ENCODE measurements at regions not wholly inside any gene's neighbourhood (a gene's known extent, or its start where the extent isn't known, plus 50 kb on each side); places are given as distances from the start of the nearest gene placed in this dataset.

DNA sequence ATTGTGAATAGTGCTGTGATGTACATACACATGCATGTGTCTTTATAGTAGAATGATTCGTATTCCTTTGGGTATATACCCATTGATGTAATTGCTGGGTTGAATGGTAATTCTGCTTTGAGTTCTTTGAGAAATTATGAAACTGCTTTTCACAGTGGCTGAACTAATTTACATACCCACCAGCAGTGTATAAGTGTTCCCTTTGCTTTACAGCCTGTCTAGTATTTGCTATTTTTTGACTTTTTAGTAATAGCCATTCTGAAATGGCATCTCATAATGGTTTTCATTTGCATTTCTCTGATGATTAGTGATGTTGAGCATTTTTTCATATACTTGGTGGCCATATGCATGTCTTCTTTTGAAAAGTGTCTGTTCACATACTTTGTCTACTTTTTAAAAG is 54.5 kb upstream of the FAM78B start:
- DNase-seq, result no peak

DNA sequence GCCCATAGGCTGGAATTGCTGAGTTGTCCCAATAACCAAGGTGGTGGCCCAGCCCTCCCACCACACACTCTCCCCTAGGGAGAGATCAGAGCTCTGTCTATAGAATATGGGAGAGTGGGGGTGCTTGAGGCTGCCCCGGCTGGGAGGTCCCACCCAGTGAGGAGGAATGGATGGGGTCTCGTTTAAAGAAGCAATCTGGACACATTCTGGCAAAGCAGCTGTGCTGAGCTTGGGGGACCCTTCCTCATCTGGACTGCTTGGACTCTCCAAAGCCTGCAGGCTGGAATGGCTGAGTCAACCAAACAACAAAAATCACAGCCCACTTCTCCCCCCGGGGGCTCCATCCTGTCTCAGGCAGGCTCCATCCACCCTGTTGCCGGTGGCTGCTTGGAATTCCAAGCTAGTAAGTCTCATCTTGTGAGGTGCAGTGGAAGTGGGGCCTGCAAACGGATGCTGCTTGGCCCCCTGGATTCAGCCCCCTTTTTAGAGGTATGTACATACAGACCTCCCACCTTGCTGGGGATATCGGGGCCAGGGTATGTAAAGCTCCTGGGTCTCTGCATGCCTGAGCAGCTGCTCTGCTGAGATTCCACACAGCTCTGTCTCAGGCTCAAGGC is 67.1 kb upstream of the FAM78B start:
- no peak for DNase-seq

DNA sequence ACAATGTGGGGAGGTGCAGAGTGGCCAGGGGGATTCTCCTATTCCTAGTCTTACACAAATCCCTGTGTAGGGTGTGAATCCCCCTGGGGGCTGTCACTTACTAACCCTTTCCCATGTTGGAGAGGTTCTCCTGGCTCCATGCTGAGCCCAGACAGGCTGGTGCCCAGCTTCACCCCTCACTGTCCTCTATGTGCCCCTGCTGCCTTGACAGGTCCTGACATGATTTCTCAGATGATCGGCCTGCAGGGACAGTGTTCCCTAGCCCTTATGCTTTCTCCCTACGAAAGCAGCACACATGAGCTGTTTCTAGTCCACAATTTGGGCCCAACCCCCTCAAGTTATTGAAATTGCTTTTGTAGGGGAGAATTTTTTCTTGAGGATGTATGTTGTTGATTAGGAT is 68.9 kb upstream of the FAM78B start:
- DNase-seq, result no peak

DNA sequence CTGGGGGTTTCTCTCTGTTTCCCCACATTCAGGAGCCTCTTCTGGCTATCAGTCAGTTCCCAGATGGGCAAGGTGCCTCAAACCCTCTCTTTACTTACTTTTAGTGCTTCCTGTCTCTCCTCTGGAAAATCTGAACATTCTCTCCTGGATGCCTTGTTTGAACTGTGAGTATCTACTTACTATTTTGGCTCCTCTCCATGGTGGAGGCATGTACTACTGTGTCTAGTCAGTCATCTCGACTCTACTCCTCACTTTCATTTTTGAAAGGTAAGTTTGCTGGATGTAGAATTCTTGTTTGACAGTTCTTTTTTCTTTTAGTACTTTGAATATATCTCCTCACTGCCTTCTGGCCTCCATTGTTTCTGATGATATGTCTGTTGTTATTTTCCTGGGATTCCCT is 70.9 kb upstream of the FAM78B start:
- no peak for DNase-seq

DNA sequence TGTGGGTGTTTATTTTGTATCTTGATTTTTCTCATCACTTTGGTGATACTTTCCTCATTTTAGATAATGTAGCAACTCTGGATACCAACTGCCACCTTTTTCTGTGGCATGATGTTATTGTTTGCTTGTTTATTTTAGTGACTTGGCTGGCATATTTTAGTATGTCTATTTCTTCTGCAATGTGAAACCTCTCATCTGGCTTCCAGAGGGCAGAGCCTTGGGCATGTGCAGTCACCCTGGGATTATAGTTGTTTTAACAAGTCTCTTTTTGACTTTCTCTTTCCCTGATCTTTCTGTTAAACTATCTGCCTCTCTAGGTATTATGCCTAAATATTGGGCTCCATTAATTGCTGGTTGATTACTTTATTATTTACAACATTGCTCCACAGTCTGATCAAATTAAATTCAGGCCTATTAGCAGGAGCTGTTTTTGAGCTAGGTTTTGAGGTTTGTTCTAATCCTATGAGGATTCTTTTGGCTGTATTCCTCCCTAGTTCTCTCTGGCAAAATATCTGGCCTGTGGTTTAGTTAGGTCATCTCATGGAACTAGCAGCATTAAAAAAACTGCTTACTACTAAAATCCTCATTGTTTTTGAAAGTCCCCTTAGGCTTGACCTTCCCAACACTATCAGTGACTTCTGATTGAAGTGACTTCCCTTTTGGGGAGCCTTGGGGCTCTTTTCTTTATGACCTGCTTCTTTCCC is 86.4 kb upstream of the FAM78B start:
- no peak for DNase-seq

DNA sequence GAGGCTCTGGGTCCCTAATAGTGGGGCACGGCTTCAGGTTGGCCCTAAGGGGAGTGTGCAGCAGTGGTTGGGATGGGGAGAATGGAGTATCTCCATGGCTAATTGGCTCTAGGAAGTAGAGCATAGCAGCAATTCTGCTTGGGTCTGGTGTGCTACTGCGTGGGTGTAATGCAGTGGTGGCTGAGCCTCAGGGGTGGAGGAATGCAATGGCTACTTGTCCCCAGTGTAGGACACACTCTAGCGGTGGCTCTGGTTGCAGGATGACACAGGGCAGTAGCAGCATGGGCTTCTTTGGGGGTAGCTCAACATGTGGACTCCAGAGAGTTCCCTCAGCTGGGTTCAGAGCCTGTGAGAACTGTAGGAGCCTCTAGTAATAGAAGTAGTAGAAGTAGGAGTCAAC is 91.2 kb upstream of the FAM78B start:
- no peak for DNase-seq

DNA sequence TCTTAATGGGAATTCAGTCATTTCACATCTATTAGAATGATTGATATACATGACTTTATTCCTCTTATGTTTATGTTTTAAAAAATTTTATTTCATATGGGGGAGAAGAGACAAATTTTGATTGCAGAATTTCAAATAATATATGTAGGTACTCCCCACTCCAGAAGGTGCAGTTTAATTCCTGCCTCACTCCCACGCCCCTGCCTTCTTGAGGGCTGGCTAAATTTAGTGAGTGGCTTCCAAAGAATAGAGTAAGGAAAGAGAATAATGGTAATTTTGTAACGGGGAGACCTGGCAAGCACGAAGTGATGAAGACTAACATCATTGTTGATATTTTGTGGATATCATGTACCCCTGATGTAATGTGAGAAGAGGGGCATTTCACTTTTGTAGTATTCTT is 94.7 kb upstream of the FAM78B start:
- no peak for DNase-seq

DNA sequence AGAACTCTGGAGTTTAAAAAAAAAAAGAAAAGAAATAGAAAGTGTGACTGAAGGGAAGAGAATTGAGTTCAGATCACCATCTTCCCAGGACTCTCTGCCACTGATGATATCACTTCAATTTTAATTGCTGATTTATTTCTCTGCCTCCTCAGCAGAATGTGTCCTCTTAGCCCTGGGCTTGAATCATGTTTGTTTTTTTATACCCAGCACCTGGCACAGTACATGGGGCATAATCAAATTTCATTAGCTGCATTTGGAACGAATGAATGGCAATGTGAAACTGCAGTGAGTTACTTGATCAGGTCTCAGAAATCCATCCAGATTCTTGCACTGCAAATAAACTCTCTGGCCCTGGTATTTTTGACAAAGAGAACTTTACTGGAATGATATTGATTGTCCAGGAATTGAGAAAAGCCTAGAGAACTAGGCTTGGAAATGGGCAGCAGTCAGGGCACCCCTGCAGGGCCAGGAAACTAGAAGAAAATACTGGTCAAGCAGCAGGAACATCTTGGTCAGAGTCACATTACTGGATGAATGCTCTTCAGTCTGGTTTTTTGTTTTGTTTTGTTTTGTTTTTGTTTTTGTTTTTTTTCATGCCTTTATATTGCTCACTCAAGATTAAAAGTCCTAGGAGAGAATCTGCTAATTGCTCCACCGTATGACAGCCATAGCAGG is 103.8 kb upstream of the FAM78B start:
- DNase-seq, result no peak

DNA sequence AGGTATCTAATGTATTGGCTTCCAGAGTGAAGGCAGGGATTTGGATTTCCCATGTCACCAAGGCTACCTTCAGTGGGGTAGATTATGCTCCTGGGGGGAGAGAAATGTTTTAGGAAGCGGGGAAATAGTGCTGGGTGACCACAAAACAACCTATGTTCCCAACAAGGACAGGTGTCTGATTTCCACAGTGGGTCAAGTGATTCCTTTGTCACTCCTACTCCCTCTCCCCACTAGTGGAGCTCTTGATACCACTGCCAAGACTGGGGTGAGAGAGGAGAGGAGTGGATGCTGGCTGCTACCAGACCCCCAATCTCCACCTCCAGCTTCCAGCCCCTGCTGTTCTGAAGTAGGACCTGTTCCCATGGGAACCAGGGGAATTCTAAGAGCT is 104.3 kb upstream of the FAM78B start:
- no peak for DNase-seq

DNA sequence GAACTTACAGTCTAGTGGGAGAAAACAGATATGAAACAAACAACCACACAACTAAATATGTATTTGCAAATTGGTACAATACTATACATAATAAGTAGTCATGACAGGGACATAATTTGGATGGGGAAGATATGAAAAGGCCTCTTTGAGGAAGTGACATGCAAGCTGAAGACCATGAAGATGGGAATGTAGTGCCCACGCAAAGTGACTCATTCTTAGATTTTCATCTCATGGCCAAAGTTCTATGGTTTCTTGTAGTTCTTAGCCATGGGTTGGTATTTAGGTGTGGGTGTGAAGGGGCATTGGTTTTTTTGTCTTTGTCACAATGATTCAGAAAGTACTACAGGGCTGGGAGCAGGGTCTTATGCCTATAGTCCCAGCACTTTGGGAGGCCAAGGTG is 105.4 kb upstream of the FAM78B start:
- no peak for DNase-seq

DNA sequence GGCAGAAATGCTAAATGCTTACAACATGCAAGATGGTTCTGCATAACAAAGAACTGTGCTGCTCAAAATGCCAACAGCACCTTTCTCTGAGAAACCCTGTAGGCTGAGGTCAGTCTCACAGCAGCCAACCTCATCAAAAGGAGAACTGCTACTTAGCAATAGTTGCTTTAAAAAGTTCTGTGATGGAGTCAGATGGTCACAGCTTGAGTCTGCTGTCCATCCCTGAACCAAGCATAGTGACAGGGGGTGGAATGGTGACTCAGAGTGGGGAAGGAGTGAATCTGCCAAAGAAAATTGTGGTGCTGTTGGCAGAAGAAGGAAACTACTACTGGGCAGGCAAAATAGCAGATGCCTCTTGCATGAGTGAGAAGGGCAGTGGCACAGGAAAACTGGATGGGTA is 106.0 kb upstream of the FAM78B start:
- DNase-seq, result no peak

DNA sequence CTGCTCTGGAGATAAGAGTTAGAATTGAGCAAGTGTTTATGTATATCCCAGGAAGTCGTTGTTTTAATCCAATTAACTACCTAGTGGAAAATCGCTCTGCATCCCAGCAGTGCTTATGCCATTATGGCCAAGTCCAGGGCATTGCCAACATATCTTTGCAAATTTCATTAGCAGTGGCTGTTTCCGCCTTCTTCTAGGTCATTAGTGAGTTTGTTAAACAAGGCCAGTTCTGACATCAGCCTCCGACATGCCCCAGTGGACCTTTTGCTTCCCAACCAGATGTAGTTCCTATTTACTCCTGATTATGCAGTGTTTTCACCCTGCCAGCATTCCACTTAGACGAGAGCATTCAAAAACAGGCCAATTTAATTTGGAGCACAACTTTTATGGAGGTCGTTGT is 106.8 kb upstream of the FAM78B start:
- DNase-seq, result peak; percentile 13 to 55 (median 29)

DNA sequence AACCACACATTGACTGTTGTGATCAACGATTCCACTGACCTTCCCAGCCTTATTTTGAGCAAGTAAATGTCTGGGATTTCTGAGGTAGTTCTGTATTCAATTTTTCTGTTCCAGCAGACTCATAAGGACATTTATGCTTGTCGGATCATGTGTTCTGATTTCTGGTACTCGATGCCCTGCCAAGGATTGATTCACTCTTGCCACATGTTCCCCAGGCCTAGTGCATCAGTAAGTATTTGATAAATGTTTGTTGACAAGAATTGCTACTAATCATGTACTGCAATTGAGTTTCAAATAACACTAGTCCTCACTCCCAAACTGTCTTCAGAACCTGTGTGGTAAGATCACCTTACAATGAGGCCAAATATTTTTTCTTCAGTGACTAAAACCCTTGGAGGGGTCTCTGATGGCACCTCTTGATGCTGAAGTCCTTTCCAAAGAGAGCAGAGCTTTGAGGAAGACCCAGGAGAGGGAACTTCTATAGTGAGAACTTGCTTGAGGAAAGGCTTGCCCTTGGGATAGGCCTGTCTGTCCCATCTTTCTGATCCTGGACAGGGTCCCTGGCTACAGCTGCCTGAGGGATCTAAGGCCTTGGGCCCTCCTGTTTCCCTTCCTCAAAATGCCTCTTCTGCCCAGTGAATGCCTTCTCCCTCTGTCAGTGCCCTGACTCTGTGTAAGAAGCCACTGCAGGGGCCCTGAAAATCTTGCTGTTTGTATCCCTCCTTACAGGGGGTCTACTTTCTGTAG is 115.8 kb upstream of the FAM78B start:
- DNase-seq, result no peak

DNA sequence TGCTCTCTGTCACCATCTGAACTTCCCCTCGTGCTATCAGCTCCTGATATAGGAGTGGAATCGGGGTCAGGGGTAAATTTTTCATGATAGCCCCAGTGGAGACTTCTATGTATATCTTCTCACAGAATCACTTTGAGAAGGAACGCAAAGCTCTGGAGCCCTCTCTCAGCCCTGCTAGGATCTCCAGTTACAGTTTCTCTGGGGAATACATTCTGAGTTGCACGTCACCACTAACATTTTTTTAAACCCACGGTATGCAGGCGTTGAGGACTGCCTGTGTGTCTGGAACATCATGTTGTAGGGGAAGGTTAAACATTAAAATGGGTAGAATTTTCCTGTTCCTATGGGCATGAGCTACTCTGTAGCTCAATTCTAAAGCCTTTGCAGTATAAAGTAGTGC is 116.4 kb upstream of the FAM78B start:
- peak in 2 of 3 donors; percentile 6 to 15 for DNase-seq

DNA sequence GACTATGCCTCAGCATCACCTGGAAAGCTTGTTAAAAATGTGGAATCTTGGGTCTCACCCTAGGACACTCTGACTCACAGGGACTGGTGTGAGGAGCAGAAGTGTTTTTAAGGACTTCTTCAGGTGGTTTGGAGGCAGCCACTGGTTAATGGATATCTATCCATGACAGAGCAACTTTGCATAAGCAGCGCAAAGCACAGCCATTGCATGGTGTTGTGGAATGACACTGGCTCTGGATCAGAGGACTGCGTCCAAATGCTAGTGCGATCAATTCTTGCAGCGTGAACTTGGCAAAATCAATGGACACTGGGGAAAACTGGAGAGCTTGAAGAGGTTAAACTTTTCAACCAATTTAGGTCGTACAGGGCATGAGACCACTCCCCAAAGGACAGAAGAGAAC is 116.8 kb upstream of the FAM78B start:
- DNase-seq, result no peak

DNA sequence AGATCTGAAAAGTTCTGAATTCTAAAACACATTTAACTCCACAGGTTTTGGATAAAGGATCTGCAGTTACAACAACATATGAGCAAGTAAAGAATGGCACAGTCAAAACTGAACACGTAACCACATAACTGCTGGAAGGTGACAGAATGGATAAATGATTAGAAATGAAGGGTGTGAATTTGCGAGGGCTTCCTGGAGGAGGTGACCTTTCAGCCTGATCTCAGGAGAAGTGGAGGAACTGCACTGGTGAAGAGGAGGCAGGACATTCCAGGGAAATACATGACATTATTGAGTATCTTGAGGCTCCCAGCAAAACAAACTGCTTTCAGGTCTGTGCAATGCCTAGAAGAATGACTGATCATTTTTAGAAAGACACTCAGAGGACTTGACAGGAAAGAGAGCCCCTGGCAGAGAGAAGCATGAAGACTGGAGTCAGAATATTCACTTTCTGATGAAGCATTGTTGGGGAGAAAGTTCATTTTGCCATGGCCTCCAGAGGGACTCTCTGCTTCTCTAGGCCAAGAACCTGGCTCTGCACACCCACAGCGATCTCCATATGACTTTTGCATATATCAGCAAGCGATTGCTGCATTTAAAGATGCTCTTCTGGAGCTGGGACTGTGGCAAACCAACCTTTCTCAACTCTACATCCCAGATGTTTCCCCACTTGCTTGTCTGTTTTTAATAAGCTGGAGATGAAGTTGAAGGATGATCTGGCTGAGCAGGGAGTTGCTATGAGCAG is 122.7 kb upstream of the FAM78B start:
- peak in 1 of 3 donors; percentile 3 for DNase-seq

DNA sequence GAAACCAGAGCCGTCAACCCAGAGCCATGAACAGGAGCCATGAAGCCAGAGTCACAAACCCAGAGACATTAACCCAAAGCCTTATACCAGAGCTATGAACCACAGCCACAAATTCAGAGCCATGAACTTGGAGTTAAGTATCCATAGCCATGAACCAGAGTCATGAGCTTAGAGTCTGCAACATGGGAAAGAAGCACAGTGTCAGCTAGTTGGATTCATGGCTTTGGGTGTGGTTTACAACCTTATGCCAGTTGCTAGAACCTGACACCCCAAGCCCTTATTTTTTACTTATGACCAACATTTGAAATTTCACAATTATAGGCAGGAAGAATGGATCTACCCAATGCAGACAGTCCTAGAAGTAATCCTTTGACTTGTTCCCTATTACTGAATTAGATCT is 128.9 kb upstream of the FAM78B start:
- DNase-seq, result no peak

DNA sequence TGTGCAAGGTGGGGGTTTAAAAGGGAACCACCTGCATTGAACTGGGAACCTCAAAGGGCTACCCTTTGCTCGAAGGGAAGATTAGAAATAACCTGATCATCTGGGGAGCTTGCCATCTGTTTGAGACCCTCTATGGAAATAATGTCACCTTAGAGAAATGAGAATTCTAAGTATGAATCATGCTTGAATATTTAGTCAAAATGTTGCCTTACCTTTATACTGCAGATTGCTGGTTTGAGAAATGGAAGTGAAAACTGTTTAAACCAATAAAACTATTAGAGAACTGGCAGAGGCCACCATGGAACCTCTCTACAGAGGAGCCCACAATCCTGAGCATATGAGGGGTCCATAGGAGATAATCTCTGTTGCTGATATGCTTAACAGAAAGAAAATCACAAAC is 131.2 kb upstream of the FAM78B start:
- no peak for DNase-seq

DNA sequence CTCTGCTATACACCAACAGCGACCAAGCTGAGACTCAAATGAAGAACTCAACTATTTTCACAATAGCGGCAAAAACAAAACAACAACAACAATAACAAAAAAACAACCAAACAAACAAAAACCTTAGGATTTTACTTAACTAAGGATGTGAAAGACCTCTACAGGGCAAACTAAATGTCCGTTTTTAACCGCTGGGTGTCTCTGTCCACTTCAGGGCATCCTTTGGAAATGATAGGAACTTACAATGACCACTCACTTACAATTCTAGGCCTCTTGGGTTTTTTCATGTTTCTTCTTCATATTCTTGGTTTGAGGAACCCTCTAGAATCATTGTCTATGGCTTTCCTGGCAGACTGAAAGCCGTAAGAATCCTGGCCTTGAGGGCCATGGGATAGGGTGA is 134.0 kb upstream of the FAM78B start:
- DNase-seq, result no peak

DNA sequence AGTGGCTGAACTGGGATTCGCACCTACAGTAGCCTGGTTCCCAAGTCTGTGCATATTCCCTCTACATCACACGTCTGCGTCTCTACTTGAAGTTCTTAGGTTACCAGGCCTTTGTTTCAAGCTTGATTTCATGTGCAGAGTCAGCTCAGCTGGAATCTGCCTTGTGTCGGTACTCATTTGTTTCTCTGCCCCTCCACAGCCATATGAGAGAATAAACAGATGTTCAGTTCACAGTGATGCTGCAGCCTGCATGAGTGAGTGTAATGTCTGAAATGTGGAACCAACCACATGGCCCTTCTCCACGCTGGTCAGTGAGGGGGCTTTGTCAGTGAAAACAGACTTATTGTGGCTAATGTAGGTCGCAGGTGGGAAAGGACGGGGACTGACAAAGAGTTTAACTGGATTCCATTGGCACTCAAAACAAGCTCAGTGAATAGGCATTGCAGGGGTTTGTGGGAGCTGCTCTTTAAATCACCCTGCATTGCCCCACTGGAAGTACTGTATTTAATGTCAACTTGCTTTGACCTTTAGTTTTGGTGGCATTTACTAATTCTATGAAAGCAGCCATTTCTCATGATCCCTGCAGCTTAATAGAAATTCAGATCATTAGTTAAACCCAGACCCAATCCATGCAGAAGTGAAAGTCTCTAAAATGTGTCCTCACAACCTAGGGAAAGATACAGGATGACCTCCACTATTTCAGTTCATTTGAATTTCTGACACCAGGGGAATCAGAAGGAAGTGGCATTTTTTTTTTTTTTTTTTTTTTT is 136.4 kb upstream of the FAM78B start:
- peak in 1 of 3 donors; percentile 28 for DNase-seq

DNA sequence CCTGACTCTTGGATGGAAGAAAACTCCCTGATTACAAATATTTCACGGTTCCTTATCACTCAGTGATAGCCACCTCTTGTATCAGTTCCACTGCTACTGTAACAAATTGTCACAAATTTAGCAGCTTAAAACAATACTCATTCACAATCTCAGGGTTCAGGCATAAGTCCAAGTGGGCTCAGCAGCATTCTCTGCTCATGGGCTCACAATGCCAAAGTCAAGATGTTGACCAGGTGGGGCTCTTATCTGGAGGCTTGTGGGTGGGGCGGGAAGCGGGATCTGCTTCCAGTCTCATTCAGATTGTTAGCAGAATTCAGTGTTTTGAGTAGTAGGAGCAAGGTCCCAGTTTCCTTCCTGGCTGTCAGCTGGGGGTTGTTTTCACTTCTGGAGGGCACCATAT is 137.3 kb upstream of the FAM78B start:
- DNase-seq, result no peak
